Inflammatory macrophage treated with lipopolysaccharide for 4 hours (primary cell): ENCODE measurements at regions not wholly inside any gene's neighbourhood (a gene's known extent, or its start where the extent isn't known, plus 50 kb on each side); places are given as distances from the start of the nearest gene placed in this dataset.
A peak's percentile ranks its signal among the peaks of the same experiment; 100 is the strongest.

Source experiments
- DNase-seq: peaks from one replicate; pipeline ENCODE4 v3.0.0-alpha.2; 2020

- DNase-seq, result peak; percentile 48
These were observed 268.5 kb downstream of the WNT5A start for GRCh38 chr3:55218577-55218976.

GRCh38 chr3:55207744-55208143, 279.4 kb downstream of the WNT5A start:
- DNase-seq, result no peak

- no peak for DNase-seq
These were observed 278.1 kb upstream of the LRTM1 start for GRCh38 chr3:55205990-55206389.

GRCh38 chr3:55204417-55204816, 276.6 kb upstream of the LRTM1 start:
- DNase-seq, result no peak

GRCh38 chr3:55203546-55203945, 275.7 kb upstream of the LRTM1 start:
- DNase-seq, result no peak

- no peak for DNase-seq
These were observed 275.1 kb upstream of the LRTM1 start for GRCh38 chr3:55203006-55203405.

- no peak for DNase-seq
These were observed 274.5 kb upstream of the LRTM1 start for GRCh38 chr3:55202326-55202725.

GRCh38 chr3:55201779-55202178, 273.9 kb upstream of the LRTM1 start:
- no peak for DNase-seq

- DNase-seq, result no peak
These were observed 273.0 kb upstream of the LRTM1 start for GRCh38 chr3:55200906-55201305.

- no peak for DNase-seq
These were observed 270.7 kb upstream of the LRTM1 start for GRCh38 chr3:55198554-55198953.

GRCh38 chr3:55197021-55197420, 269.2 kb upstream of the LRTM1 start:
- no peak for DNase-seq

- no peak for DNase-seq
These were observed 268.6 kb upstream of the LRTM1 start for GRCh38 chr3:55196495-55196894.

GRCh38 chr3:55194376-55194775, 266.5 kb upstream of the LRTM1 start:
- DNase-seq, result no peak

GRCh38 chr3:55191911-55192775, 264.3 kb upstream of the LRTM1 start:
- no peak for DNase-seq

GRCh38 chr3:55190331-55190730, 262.5 kb upstream of the LRTM1 start:
- DNase-seq, result no peak

- DNase-seq, result no peak
These were observed 261.5 kb upstream of the LRTM1 start for GRCh38 chr3:55189359-55189801.

GRCh38 chr3:55185380-55185779, 257.5 kb upstream of the LRTM1 start:
- DNase-seq, result no peak

- no peak for DNase-seq
These were observed 255.3 kb upstream of the LRTM1 start for GRCh38 chr3:55183201-55183600.

- peak; percentile 36 for DNase-seq
These were observed 253.2 kb upstream of the LRTM1 start for GRCh38 chr3:55180936-55181535.

- no peak for DNase-seq
These were observed 252.3 kb upstream of the LRTM1 start for GRCh38 chr3:55180161-55180560.

- no peak for DNase-seq
These were observed 250.5 kb upstream of the LRTM1 start for GRCh38 chr3:55178336-55178735.

- DNase-seq, result no peak
These were observed 249.9 kb upstream of the LRTM1 start for GRCh38 chr3:55177749-55178148.

GRCh38 chr3:55175423-55175822, 247.6 kb upstream of the LRTM1 start:
- no peak for DNase-seq

- no peak for DNase-seq
These were observed 246.9 kb upstream of the LRTM1 start for GRCh38 chr3:55174747-55175146.

- no peak for DNase-seq
These were observed 245.6 kb upstream of the LRTM1 start for GRCh38 chr3:55173504-55173903.
